Astrocyte (in vitro differentiated cells and primary cell): ENCODE measurements at regions not wholly inside any gene's neighbourhood (a gene's known extent, or its start where the extent isn't known, plus 50 kb on each side); places are given as distances from the start of the nearest gene placed in this dataset.

ENCODE experiments used
- CTCF ChIP-seq: IDR thresholded peaks from 2 replicates; pipeline ENCODE4 v1.5.1; 2011; ENCODE audit warnings: low read depth, mild to moderate bottlenecking, inconsistent platforms, low read length, moderate library complexity; ENCODE audit not compliant: insufficient read depth
- EZH2 ChIP-seq: IDR thresholded peaks from 2 replicates; pipeline ENCODE4 v1.6.1; 2012; ENCODE audit warnings: mild to moderate bottlenecking, low read length, inconsistent platforms; ENCODE audit not compliant: insufficient read depth

- TF ChIP-seq CTCF = peak; percentile 23
- TF ChIP-seq EZH2 = no peak
Measured at GRCh38 chr1:60425528-60425927, 352.0 kb upstream of the C1orf87 start.
